ENCODE measurements at regions not wholly inside any gene's neighbourhood (a gene's known extent, or its start where the extent isn't known, plus 50 kb on each side); places are given as distances from the start of the nearest gene placed in this dataset.

- Mint-ChIP-seq H3K27me3 (no peaks in the 10 kb centered on the region), H3K36me3 (ENCODE audit: low read depth) (no peaks in the 10 kb centered on the region), H3K4me1 (peaks cover 16% of the 10 kb centered on the region), H3K4me3 (no peak overlapping the region), H3K9me3 (ENCODE audit: low read depth) (peaks cover 7% of the 10 kb centered on the region), H3K27ac (peak overlapping the region; percentile 15)
- intact Hi-C loops (cut with DNase I, micrococcal nuclease) = loop anchor here (2.0 to 5.0 kb wide), 2 partner anchors 115 to 117 kb away; no protein-coding TSS in a partner anchor
- ChIA-PET POLR2A (no interaction called here), CTCF (no interaction called here)
- ATAC-seq (peak; percentile 75), DNase-seq (peak; percentile 57)
These were observed 120.8 kb downstream of the LMO4 start for GRCh38 chr1:87449348-87449963.

- POLR2A ChIA-PET = no interaction called here
- intact Hi-C loops (cut with DNase I, micrococcal nuclease) = no loop called here
- no peak for ATAC-seq
- peaks cover 16% of the 10 kb centered on the region for H3K4me1 Mint-ChIP-seq
- CTCF ChIA-PET = interaction anchor here (0.6 to 1.7 kb wide), 3 partner anchors 46 to 694 kb away, joined by 3 to 6 read pairs (median 3); no protein-coding TSS in a partner anchor
- no peak overlapping the region for H3K27ac Mint-ChIP-seq
- no peaks in the 10 kb centered on the region for H3K27me3 Mint-ChIP-seq
- no peaks in the 10 kb centered on the region for H3K36me3 Mint-ChIP-seq (ENCODE audit: low read depth)
- peaks cover 5% of the 10 kb centered on the region for H3K9me3 Mint-ChIP-seq (ENCODE audit: low read depth)
- DNase-seq = no peak
- no peak overlapping the region for H3K4me3 Mint-ChIP-seq
These were observed 121.5 kb downstream of the LMO4 start for GRCh38 chr1:87450136-87450535.

GRCh38 chr1:87450615-87451209 lies 122.0 kb downstream of the LMO4 start:
- no peak overlapping the region for H3K27ac Mint-ChIP-seq
- CTCF ChIA-PET = interaction anchor here (0.6 to 1.7 kb wide), 5 partner anchors 46 to 693 kb away, joined by 3 to 6 read pairs (median 3); no protein-coding TSS in a partner anchor
- peak; percentile 27 for ATAC-seq

DNA sequence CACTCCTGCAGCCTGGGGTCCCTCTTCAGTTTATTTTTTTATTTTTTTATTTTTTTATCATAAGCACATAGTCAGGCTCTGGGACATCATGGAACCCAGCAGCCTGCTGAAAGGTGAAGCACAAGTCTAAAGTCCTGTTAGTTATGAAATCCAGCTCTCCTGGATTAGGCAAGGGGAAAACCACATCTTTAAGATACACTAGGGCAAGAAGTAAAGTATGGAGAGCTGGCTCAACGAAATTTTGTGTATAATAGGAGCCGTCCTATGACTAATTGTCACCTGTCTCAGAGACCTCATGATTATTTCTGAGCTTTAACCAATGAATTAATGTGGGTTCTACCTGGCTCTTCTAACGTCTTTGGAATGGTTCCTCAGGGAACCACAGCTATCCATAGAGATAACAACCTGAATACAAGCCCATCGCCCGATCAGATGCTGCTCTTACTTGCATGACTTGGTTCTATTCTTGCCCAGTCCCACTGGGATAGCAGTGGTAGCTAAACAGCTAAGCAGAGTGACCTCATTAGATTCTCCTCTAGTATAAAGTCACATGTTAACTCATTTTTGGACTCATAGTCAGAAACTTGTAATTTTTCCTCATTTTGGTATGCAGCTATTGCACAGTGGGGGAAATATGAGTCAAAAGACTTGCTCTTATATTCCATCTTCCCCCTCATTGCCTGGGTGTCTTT lies 122.7 kb downstream of the LMO4 start:
- ChIA-PET CTCF (interaction anchor here (0.9 to 1.7 kb wide), 3 partner anchors 47 to 159 kb away, joined by 3 to 6 read pairs (median 4); no protein-coding TSS in a partner anchor), POLR2A (no interaction called here)
- H3K36me3 Mint-ChIP-seq (ENCODE audit: low read depth) = no peaks in the 10 kb centered on the region
- DNase-seq = no peak
- no peak for ATAC-seq
- H3K27me3 Mint-ChIP-seq = no peaks in the 10 kb centered on the region
- H3K27ac Mint-ChIP-seq = no peak overlapping the region
- intact Hi-C loops (cut with DNase I, micrococcal nuclease) = no loop called here
- H3K9me3 Mint-ChIP-seq (ENCODE audit: low read depth) = peaks cover 1% of the 10 kb centered on the region
- peaks cover 16% of the 10 kb centered on the region for H3K4me1 Mint-ChIP-seq
- no peak overlapping the region for H3K4me3 Mint-ChIP-seq

More at GRCh38 chr1:87450615-87451209, 122.0 kb downstream of the LMO4 start:
- Mint-ChIP-seq H3K9me3 (ENCODE audit: low read depth) (peaks cover 1% of the 10 kb centered on the region), H3K4me1 (peaks cover 16% of the 10 kb centered on the region), H3K36me3 (ENCODE audit: low read depth) (no peaks in the 10 kb centered on the region), H3K27me3 (no peaks in the 10 kb centered on the region), H3K4me3 (no peak overlapping the region)
- intact Hi-C loops (cut with DNase I, micrococcal nuclease) = no loop called here
- POLR2A ChIA-PET = no interaction called here
- DNase-seq = peak; percentile 41

- ChIA-PET POLR2A (no interaction called here), CTCF (interaction anchor here (0.7 kb wide), 1 partner anchor 446 kb away, joined by 3 read pairs; no protein-coding TSS in a partner anchor)
- peaks cover 1% of the 10 kb centered on the region for H3K9me3 Mint-ChIP-seq (ENCODE audit: low read depth)
- H3K4me3 Mint-ChIP-seq = no peak overlapping the region
- no peak for ATAC-seq
- H3K4me1 Mint-ChIP-seq = peaks cover 16% of the 10 kb centered on the region
- H3K36me3 Mint-ChIP-seq (ENCODE audit: low read depth) = no peaks in the 10 kb centered on the region
- no peak for DNase-seq
- H3K27ac Mint-ChIP-seq = no peak overlapping the region
- intact Hi-C loops (cut with DNase I, micrococcal nuclease) = no loop called here
- no peaks in the 10 kb centered on the region for H3K27me3 Mint-ChIP-seq
These were observed 124.0 kb downstream of the LMO4 start for GRCh38 chr1:87452648-87453047.

- Mint-ChIP-seq H3K27ac (no peak overlapping the region), H3K4me3 (no peak overlapping the region), H3K27me3 (peaks cover 5% of the 10 kb centered on the region), H3K9me3 (ENCODE audit: low read depth) (peaks cover 3% of the 10 kb centered on the region), H3K36me3 (ENCODE audit: low read depth) (no peaks in the 10 kb centered on the region), H3K4me1 (no peaks in the 10 kb centered on the region)
- ChIA-PET POLR2A (no interaction called here), CTCF (interaction anchor here (0.9 kb wide), 1 partner anchor 9 kb away, joined by 3 read pairs; no protein-coding TSS in a partner anchor)
- no peak for ATAC-seq
- intact Hi-C loops (cut with DNase I, micrococcal nuclease) = no loop called here
- no peak for DNase-seq
These were observed 128.7 kb downstream of the LMO4 start for GRCh38 chr1:87457408-87457807.

DNA sequence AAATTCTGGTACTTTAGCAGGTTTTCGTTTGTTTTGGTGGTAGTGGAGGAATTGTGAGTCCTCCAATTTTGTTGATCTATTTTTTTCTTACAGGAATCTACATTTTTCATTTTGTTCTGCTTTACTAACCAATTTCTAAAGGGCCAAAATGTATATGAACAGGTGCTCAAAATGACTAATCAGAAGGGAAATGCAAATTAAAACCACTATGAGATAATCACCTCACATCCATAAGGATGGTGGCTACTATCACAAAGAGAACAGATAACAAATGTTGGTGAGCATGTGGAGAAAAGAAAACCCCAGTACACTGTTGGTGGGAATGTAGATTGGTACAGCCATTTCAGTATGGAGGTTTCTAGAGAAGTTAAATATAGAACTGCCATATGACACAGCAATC lies 134.2 kb downstream of the LMO4 start:
- Mint-ChIP-seq H3K4me1 (peaks cover 6% of the 10 kb centered on the region), H3K36me3 (ENCODE audit: low read depth) (no peaks in the 10 kb centered on the region), H3K27me3 (peaks cover 8% of the 10 kb centered on the region), H3K27ac (no peak overlapping the region), H3K9me3 (ENCODE audit: low read depth) (peaks cover 2% of the 10 kb centered on the region), H3K4me3 (no peak overlapping the region)
- ChIA-PET CTCF (no interaction called here), POLR2A (no interaction called here)
- ATAC-seq = no peak
- intact Hi-C loops (cut with DNase I, micrococcal nuclease) = no loop called here
- no peak for DNase-seq

DNA sequence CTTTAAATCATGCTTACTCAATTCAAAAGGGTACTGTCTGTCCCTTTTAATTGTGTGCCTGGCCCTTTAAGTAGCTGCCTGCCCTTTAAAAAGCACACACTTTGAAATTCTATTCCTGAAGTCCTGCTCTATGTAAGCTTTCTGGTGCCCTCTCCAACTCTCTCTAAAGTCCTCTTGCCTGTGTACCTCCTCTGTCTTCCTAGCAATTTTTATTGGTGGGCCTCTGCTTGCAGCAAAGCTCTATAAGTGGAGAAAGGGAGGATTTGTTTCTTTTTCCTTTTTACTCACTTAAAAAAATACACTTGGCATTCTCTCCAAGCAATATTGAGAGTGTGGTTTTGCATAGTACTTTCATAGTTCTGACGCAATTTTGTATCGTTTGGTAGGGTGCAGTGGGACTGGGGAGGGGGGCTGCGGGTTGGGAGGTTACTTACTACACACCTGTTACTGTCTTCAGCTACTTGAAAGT lies 135.4 kb downstream of the LMO4 start:
- H3K27ac Mint-ChIP-seq = no peak overlapping the region

GRCh38 chr1:87466621-87467020 lies 137.9 kb downstream of the LMO4 start:
- intact Hi-C loops (cut with DNase I, micrococcal nuclease) = no loop called here
- DNase-seq (no peak), ATAC-seq (no peak)
- Mint-ChIP-seq H3K27me3 (peaks cover 5% of the 10 kb centered on the region), H3K36me3 (ENCODE audit: low read depth) (no peaks in the 10 kb centered on the region), H3K9me3 (ENCODE audit: low read depth) (no peaks in the 10 kb centered on the region), H3K4me3 (no peak overlapping the region), H3K4me1 (peaks cover 6% of the 10 kb centered on the region), H3K27ac (no peak overlapping the region)
- ChIA-PET CTCF (interaction anchor here (0.8 kb wide), 1 partner anchor 10 kb away, joined by 3 read pairs; no protein-coding TSS in a partner anchor), POLR2A (no interaction called here)

More for the DNA sequence above, 135.4 kb downstream of the LMO4 start:
- POLR2A ChIA-PET = no interaction called here
- DNase-seq (no peak), ATAC-seq (peak; percentile 36)
- intact Hi-C loops (cut with DNase I, micrococcal nuclease) = no loop called here
- Mint-ChIP-seq H3K36me3 (ENCODE audit: low read depth) (no peaks in the 10 kb centered on the region), H3K4me1 (peaks cover 6% of the 10 kb centered on the region), H3K27me3 (peaks cover 5% of the 10 kb centered on the region), H3K4me3 (no peak overlapping the region), H3K9me3 (ENCODE audit: low read depth) (peaks cover 2% of the 10 kb centered on the region)
- CTCF ChIA-PET = no interaction called here

DNA sequence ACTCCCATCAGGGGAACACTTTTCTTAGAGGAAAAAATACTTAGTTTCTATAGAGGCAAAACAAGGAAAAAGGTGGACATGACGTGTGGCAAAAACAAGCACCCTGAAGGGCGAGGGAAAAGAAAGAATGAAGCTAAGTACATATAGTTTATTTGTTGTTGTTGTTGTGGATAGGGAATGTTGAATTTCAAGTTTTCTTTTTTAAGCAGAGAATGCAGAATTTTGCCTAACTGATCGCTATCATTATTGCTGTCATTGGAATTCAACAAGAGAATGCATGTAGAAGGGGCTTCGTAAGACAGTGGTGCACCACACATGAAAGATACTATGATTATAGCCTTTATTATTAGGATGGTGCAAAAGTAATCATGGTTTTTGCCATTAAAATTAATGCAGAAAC lies 144.0 kb downstream of the LMO4 start:
- Mint-ChIP-seq H3K27me3 (no peaks in the 10 kb centered on the region), H3K4me3 (no peak overlapping the region), H3K9me3 (ENCODE audit: low read depth) (no peaks in the 10 kb centered on the region), H3K4me1 (no peaks in the 10 kb centered on the region), H3K36me3 (ENCODE audit: low read depth) (no peaks in the 10 kb centered on the region), H3K27ac (no peak overlapping the region)
- ChIA-PET POLR2A (no interaction called here), CTCF (no interaction called here)
- DNase-seq (no peak), ATAC-seq (no peak)
- intact Hi-C loops (cut with DNase I, micrococcal nuclease) = no loop called here

GRCh38 chr1:87473203-87473661 lies 144.6 kb downstream of the LMO4 start:
- Mint-ChIP-seq H3K27ac (no peak overlapping the region), H3K4me1 (no peaks in the 10 kb centered on the region), H3K9me3 (ENCODE audit: low read depth) (no peaks in the 10 kb centered on the region), H3K36me3 (ENCODE audit: low read depth) (no peaks in the 10 kb centered on the region), H3K27me3 (no peaks in the 10 kb centered on the region), H3K4me3 (no peak overlapping the region)
- DNase-seq (no peak), ATAC-seq (no peak)
- intact Hi-C loops (cut with DNase I, micrococcal nuclease) = no loop called here
- CTCF ChIA-PET = no interaction called here
- POLR2A ChIA-PET = no interaction called here

DNA sequence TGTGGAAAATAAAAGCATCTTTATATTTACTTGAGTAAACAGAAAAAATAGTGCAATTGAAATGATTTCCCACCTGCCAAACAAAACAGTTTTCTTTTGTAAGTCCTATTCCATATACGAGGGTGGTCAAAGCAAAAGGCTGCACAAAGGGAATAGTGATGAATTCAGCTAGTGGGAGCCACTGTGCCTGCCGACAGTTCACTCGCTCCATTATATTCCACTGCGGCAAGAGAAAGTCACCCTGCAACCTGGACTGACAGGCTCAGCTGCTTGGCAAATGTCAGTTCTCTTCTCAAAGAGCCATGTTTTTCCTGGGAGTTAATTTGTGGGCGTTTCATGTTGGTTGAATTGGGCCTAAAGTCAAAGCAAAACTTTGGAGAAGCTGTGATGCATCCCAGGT lies 145.4 kb downstream of the LMO4 start:
- Mint-ChIP-seq H3K27ac (no peak overlapping the region), H3K4me1 (no peaks in the 10 kb centered on the region), H3K9me3 (ENCODE audit: low read depth) (no peaks in the 10 kb centered on the region), H3K4me3 (no peak overlapping the region), H3K36me3 (ENCODE audit: low read depth) (no peaks in the 10 kb centered on the region), H3K27me3 (no peaks in the 10 kb centered on the region)
- intact Hi-C loops (cut with DNase I, micrococcal nuclease) = no loop called here
- CTCF ChIA-PET = no interaction called here
- no peak for DNase-seq
- ATAC-seq = no peak
- POLR2A ChIA-PET = no interaction called here

All from activated CD4-positive, alpha-beta T cell treated with anti-CD3 and anti-CD28 coated beads for 36 hours (primary cell).